ENCODE measurements at regions not wholly inside any gene's neighbourhood (a gene's known extent, or its start where the extent isn't known, plus 50 kb on each side); places are given as distances from the start of the nearest gene placed in this dataset.
"Not testable (repeated sequence)": the region's sequence is repeated elsewhere in the genome, so short reads cannot be mapped to it uniquely, and the experiment has no call there.

GRCh38 chr13:78133511-78133910 is 214.9 kb upstream of the EDNRB start:
- no peak for DNase-seq

GRCh38 chr13:78131811-78132210 is 213.2 kb upstream of the EDNRB start:
- DNase-seq, result no peak

GRCh38 chr13:78131346-78131745 is 212.7 kb upstream of the EDNRB start:
- DNase-seq, result no peak

- DNase-seq, result no peak
Measured at GRCh38 chr13:78129823-78130222, 211.2 kb upstream of the EDNRB start.

GRCh38 chr13:78129359-78129758 is 210.7 kb upstream of the EDNRB start:
- no peak for DNase-seq

- DNase-seq, result peak; percentile 51
Measured at GRCh38 chr13:78121459-78122348, 203.1 kb upstream of the EDNRB start.

GRCh38 chr13:78121001-78121400 is 202.4 kb upstream of the EDNRB start:
- DNase-seq, result no peak

- DNase-seq, result not testable (repeated sequence)
Measured at GRCh38 chr13:78120144-78120543, 201.5 kb upstream of the EDNRB start.

GRCh38 chr13:78117070-78117469 is 198.4 kb upstream of the EDNRB start:
- not testable (repeated sequence) for DNase-seq

GRCh38 chr13:78105656-78106055 is 187.0 kb upstream of the EDNRB start:
- no peak for DNase-seq

GRCh38 chr13:78103936-78104335 is 185.3 kb upstream of the EDNRB start:
- no peak for DNase-seq

GRCh38 chr13:78102741-78103140 is 184.1 kb upstream of the EDNRB start:
- DNase-seq, result no peak

GRCh38 chr13:78102121-78102677 is 183.6 kb upstream of the EDNRB start:
- no peak for DNase-seq

- no peak for DNase-seq
Measured at GRCh38 chr13:78100486-78100885, 181.9 kb upstream of the EDNRB start.

GRCh38 chr13:78098249-78098648 is 179.6 kb upstream of the EDNRB start:
- DNase-seq, result no peak

GRCh38 chr13:78096221-78096620 is 177.6 kb upstream of the EDNRB start:
- DNase-seq, result no peak

- DNase-seq, result no peak
Measured at GRCh38 chr13:78087966-78088678, 169.5 kb upstream of the EDNRB start.

- DNase-seq, result no peak
Measured at GRCh38 chr13:78085434-78086225, 167.0 kb upstream of the EDNRB start.

- DNase-seq, result no peak
Measured at GRCh38 chr13:78084401-78084800, 165.8 kb upstream of the EDNRB start.

GRCh38 chr13:78078168-78078567 is 159.5 kb upstream of the EDNRB start:
- DNase-seq, result no peak

- DNase-seq, result no peak
Measured at GRCh38 chr13:78067290-78067689, 148.7 kb upstream of the EDNRB start.

GRCh38 chr13:78065141-78065540 is 146.5 kb upstream of the EDNRB start:
- no peak for DNase-seq

GRCh38 chr13:78061806-78062205 is 143.2 kb upstream of the EDNRB start:
- DNase-seq, result no peak
